ENCODE measurements at regions not wholly inside any gene's neighbourhood (a gene's known extent, or its start where the extent isn't known, plus 50 kb on each side); places are given as distances from the start of the nearest gene placed in this dataset.

DNA sequence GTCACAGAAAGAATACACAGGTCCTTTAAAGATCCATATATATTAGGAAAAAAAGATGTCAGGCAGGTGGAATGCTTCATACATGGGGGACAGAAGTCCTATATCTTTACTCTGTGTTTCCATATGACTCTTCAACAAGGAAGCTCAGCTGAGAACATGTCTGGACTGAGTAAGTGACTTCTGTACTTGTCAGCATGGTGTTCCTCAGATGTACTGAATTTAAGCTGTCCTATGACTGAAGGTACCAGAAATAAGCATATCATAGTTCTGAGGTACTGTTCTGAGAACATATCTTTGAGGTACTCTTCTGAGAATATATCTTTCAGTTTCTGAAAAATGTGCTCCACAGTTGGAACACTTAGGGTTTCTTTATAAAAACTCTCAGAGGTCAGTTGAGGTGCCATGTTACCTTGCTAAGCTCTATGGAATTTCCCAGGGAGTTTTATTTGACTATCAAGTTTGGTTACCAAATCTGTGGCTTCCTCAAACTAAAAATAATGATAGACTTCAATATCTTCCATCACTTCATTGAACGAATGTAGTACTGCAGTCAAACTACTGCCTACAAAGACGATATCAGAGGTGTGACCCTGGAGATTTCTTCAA, 597.2 kb upstream of the GNPDA2 start:
- Histone ChIP-seq H3K27ac (no peak overlapping the region), H3K36me3 (no peaks in the 10 kb centered on the region), H3K4me3 (no peak overlapping the region), H3K4me1 (peaks cover 0 to 3% of the 10 kb centered on the region in 2 donors), H3K9me3 (no peaks in the 10 kb centered on the region), H3K27me3 (no peaks in the 10 kb centered on the region)
- ATAC-seq (no peak), DNase-seq (no peak)
- TF ChIP-seq, protein P1, sequence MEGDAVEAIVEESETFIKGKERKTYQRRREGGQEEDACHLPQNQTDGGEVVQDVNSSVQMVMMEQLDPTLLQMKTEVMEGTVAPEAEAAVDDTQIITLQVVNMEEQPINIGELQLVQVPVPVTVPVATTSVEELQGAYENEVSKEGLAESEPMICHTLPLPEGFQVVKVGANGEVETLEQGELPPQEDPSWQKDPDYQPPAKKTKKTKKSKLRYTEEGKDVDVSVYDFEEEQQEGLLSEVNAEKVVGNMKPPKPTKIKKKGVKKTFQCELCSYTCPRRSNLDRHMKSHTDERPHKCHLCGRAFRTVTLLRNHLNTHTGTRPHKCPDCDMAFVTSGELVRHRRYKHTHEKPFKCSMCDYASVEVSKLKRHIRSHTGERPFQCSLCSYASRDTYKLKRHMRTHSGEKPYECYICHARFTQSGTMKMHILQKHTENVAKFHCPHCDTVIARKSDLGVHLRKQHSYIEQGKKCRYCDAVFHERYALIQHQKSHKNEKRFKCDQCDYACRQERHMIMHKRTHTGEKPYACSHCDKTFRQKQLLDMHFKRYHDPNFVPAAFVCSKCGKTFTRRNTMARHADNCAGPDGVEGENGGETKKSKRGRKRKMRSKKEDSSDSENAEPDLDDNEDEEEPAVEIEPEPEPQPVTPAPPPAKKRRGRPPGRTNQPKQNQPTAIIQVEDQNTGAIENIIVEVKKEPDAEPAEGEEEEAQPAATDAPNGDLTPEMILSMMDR (IDR thresholded peaks at IDR 0.05), result no peak
- intact Hi-C loops (cut with DNase I), result no loop called here

DNA sequence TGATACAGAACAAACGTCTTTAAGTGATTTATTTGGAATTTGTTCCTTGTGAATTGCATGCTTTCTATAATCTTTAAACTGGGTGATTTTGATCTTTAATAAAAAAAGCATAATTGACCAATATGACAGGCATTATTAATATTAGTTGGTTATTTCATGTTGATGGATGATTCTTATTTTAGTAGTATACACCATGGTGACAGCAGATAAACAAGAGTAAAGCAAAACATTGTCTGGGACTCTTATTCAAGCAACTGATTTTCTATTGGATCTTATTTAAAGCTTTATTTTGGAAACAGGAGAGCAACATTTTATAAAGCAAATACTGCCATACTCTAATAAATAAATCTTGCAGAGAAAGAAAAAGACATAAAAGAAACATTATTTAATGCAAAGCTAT, 591.4 kb upstream of the GNPDA2 start:
- DNase-seq (no peak), ATAC-seq (no peak)
- intact Hi-C loops (cut with DNase I), result no loop called here
- H3K27me3 ChIP-seq, result no peaks in the 10 kb centered on the region
- TF ChIP-seq, protein P1 (IDR thresholded peaks at IDR 0.05), result no peak
- no peaks in the 10 kb centered on the region for H3K9me3 ChIP-seq
- no peaks in the 10 kb centered on the region for H3K4me1 ChIP-seq
- no peak overlapping the region for H3K4me3 ChIP-seq
- no peak overlapping the region for H3K27ac ChIP-seq
- no peaks in the 10 kb centered on the region for H3K36me3 ChIP-seq

DNA sequence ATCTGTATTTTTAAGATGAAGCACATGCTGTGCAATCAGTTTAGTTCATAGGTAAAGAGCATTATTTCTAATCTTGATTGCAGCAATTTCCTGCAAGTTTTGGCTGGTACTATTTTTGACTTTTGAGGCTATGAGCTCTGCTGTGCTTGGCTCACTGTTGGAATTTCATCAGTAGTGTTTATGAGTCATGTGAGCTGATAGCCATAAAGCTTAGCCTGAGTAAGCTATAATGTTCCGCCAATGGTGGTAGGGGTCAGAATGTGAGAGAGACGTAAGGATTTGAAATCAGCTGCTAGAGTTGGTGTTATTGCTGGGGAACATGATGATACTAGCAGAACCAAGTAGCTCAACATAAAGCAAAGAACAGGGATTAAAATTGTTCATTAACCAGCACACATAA, 590.9 kb upstream of the GNPDA2 start:
- Histone ChIP-seq H3K9me3 (no peaks in the 10 kb centered on the region), H3K4me1 (no peaks in the 10 kb centered on the region), H3K27ac (no peak overlapping the region), H3K27me3 (no peaks in the 10 kb centered on the region), H3K4me3 (no peak overlapping the region), H3K36me3 (no peaks in the 10 kb centered on the region)
- intact Hi-C loops (cut with DNase I), result no loop called here
- ATAC-seq (peak; percentile 47), DNase-seq (peak in 2 of 4 donors; percentile 22 to 46)
- TF ChIP-seq, protein P1 (IDR thresholded peaks at IDR 0.05), result no peak

DNA sequence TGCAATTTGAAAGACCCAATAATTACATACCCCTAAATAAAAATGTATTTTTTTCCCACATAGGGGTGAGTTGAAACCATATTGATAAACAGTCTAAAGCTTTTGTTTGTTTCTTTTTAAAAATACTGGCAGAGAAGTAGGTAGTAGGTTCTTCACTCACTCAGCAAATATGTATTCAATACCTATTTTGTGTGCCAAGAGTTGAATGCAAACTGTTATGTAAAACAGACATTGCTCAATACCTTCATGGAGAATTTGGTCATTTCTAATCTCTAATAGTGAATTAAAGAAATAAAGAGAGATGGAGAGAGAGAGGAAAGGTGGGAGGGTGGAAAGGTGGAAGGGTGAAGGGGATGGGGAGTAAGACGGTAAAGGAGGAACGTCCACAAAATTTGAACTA, 589.9 kb upstream of the GNPDA2 start:
- DNase-seq, result no peak
- TF ChIP-seq, protein P1 (IDR thresholded peaks at IDR 0.05), result no peak
- Histone ChIP-seq H3K4me1 (no peaks in the 10 kb centered on the region), H3K27ac (no peak overlapping the region), H3K9me3 (no peaks in the 10 kb centered on the region), H3K27me3 (no peaks in the 10 kb centered on the region), H3K36me3 (no peaks in the 10 kb centered on the region), H3K4me3 (no peak overlapping the region)
- intact Hi-C loops (cut with DNase I), result no loop called here
- ATAC-seq, result no peak

DNA sequence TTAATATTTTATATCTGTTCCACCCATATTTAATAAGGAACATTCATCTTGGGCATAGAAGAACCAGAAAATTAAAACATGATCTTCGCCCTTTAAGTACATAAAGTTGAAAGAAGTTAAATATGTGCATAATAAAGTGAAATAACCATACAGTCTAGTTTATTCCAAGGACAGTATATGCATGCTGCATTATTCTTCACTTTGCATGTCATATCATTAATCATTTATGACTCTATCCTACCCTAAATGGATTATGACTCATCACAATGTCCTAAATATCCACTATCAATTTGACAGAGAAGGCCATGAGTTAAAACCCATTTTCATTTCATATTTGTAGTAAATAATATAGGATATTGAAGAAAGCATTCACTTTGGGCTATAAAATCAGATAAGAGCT, 576.5 kb upstream of the GNPDA2 start:
- H3K27me3 ChIP-seq, result no peaks in the 10 kb centered on the region
- intact Hi-C loops (cut with DNase I), result no loop called here
- no peaks in the 10 kb centered on the region for H3K4me1 ChIP-seq
- ATAC-seq (no peak), DNase-seq (no peak)
- no peak overlapping the region for H3K27ac ChIP-seq
- no peaks in the 10 kb centered on the region for H3K9me3 ChIP-seq
- TF ChIP-seq, protein P1 (IDR thresholded peaks at IDR 0.05), result no peak
- H3K4me3 ChIP-seq, result no peak overlapping the region
- H3K36me3 ChIP-seq, result no peaks in the 10 kb centered on the region

Measured in left lung (tissue), 4 donors.